DMS53 treated with DMSO at 0.1 percent for 48 hours (cell line): ENCODE measurements at regions not wholly inside any gene's neighbourhood (a gene's known extent, or its start where the extent isn't known, plus 50 kb on each side); places are given as distances from the start of the nearest gene placed in this dataset.
"Not testable (repeated sequence)": the region's sequence is repeated elsewhere in the genome, so short reads cannot be mapped to it uniquely, and the experiment has no call there.

Experiments
- DNase-seq: peaks from one replicate; lab custom pipeline; 2025; ENCODE audit not compliant: unreplicated experiment; lab: John Stamatoyannopoulos, UW

DNA sequence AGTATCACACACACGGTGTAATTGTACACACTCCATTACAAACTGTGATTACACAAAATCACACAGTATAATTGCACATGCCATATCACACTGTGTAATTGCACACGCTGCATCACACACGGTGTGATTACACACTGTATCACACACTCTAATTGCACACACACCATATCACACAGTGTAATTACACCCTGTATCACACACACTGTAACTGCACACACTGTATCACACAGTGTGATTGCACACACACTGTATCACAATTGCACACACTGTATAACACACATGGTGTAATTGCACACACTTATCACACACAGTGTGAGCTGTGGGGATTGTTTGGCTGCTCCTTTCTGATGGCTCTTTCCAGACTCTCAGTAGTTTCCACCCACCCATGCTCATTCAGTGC, 162.6 kb upstream of the SGCG start:
- no peak for DNase-seq

- DNase-seq, result peak; percentile 77
Measured at GRCh38 chr13:23020246-23020843, 160.4 kb upstream of the SGCG start.

DNA sequence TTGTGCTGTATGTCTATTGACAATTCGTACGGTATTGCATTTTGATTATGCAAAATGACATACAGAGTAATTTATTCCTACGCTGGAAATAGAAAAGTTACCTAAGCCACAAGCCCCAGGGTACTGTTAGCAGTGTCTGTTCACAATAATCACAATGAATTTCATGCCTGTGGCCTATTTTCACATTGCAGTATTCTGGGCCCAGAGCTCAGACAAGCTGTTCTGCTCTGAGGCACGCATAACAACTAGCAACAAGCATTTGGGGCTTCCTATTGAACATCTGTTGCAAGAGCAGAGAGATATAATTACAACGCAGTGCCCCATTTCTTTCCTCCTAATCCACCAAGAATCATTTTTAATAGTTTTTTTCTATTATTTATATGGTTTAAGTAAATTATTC, 158.9 kb upstream of the SGCG start:
- no peak for DNase-seq

- no peak for DNase-seq
Measured at GRCh38 chr13:23022704-23023103, 158.1 kb upstream of the SGCG start.

DNA sequence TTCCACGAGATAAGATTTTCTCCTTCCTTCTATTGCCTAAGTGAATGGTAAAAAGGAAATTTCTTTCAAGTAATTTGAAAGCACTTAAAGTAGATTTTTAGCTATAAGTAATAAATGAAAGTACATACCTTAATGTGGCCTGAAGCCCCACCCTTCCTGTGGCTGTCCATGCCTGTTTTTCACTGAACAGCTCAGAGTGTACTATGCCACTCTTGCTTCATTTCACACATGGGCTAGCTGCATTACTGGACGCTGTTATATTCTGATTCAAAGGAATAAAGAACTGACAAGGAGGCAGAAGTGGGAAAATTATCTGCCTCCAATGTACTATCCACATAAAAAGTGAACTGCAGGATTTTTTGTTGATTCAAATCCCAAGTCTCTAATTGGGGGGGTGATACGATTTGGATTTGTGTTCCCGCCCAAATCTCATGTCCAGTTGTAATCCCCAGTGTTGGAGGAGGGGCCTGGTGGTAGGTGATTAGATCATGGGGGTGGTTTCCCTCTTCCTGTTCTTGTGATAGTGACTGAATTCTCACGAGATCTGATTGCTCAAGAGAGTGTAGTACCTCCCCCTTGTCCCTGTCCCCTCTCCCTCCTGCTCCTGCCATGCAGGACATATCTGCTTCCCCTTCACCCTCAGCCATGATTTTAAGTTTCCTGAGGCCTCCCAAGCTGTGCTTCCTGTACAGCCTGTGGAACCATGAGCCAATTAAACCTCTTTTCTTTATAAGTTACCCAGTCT, 154.7 kb upstream of the SGCG start:
- no peak for DNase-seq

DNA sequence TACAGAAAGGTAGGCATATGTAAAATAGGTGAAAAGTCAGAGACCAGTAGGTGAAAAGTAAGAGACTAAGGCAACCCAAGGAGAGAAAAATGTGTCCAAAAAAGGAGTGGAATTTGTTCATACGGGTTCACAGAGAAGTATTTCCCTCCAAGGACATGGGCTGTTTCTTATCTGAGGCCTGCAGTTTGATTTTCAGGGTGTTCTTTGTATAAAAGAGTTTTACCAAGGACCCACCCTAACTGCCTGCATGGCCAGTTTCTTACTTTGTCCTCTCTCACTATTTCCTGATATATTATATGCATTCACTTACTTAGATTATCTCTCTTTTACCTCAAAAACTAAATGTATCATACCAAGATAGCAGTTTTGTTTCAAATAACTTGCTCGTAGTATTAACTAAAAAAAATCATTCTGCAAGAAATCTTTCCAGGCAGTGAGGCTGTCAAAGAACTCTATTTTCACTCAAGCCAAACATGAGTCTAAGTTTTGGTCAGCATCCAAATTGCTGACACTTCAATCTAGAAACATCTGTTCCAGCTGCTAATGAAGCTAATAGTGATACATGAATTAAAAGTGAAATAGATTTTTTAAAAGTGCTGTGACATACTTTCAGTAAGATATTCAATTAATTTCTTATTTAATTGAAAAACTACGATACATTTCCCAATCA, 141.4 kb upstream of the SGCG start:
- no peak for DNase-seq

- DNase-seq, result no peak
Measured at GRCh38 chr13:23042181-23042580, 138.6 kb upstream of the SGCG start.

DNA sequence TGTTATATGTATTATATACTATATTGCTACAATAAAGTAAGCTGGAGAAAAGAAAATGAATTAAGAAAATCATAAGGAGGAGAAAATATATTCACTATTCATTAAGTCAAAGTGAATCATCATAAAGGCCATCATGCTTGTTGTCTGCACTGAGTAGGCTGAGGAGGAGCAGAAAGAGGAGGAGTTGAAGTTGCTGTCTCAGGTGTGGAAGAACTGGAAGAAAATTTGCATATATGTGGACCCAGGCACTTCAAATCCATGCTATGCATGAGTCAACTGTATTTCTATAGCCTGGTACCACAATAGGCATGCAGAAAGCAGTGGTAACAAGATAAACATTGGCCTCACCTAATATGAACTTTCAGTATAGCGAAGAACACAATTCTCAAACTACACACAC, 135.9 kb upstream of the SGCG start:
- DNase-seq, result peak; percentile 36

GRCh38 chr13:23050126-23050525, 130.7 kb upstream of the SGCG start:
- DNase-seq, result peak; percentile 9

DNA sequence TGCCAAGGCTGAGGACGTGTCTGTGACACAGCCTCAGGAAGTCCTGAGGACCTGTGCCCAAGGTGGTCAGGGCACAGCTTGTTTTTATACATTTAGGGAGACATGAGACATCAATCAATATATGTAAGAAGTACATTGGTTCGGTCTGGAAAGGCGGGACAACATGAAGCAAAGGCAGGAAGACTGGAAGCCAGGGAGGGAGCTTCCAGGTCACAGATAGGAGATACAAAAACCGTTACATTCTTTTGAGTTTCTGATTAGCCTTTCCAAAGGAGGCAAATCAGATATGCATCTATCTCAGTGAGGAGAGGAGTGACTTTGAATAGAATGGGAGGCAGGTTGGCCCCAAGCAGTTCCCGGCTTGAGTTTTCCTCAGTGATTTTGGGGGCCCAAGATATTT, 127.1 kb upstream of the SGCG start:
- DNase-seq, result not testable (repeated sequence)

DNA sequence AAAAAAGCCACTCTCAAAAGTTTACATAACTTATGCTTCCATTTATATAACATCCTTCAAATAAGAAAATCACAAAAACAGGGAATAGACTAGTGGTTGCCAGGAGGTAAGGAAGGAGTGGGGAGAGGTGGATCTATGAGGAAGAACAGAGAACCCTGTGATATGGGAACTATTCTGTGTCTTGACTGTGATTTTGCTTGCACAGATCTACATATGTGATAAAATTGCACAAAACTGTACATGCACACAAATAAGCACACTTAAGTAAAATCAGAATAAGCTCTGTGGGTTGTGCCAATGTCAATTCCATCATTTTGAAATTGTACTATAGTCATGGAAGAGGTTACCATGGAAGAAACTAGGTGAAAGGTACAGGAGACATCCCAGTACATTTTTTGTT, 121.6 kb upstream of the SGCG start:
- no peak for DNase-seq

DNA sequence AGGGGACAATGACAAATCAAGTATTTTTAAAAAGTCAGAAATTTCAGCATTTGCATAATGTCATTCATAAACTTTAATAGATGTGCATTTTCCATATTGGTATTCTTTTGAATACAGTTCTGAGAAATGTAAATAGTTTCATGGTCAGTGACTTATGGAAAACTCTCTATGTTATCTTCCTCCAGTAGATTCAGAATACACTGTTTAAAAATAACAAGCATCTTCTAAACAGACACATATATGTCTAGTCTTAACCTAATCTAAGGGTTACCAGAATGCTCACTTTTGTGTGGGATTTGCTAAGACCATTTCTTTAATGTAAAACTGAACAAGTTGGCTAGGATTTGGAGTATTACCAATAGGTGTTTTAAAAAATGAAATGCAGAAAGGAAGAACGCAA, 119.8 kb upstream of the SGCG start:
- DNase-seq, result no peak

- DNase-seq, result no peak
Measured at GRCh38 chr13:23067129-23067528, 113.7 kb upstream of the SGCG start.

DNA sequence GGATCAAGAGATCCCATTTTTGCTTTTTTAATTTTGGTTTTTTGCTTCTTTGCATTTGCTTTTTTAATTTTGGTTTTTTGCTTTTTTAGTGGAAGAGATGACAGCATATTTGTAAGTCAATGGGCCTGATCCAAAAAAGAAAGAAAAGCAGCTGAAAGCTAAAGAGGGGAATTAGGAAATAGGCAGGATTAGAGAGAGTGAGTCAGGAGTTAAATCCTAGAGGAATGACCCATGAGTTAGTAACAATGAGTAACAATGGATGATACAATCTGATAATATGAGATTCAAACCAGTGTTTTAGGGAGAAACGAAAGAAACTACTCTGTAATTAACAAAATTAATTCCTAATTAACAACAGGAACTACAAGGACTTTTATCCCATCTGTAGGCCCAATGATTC, 111.2 kb upstream of the SGCG start:
- DNase-seq, result no peak

DNA sequence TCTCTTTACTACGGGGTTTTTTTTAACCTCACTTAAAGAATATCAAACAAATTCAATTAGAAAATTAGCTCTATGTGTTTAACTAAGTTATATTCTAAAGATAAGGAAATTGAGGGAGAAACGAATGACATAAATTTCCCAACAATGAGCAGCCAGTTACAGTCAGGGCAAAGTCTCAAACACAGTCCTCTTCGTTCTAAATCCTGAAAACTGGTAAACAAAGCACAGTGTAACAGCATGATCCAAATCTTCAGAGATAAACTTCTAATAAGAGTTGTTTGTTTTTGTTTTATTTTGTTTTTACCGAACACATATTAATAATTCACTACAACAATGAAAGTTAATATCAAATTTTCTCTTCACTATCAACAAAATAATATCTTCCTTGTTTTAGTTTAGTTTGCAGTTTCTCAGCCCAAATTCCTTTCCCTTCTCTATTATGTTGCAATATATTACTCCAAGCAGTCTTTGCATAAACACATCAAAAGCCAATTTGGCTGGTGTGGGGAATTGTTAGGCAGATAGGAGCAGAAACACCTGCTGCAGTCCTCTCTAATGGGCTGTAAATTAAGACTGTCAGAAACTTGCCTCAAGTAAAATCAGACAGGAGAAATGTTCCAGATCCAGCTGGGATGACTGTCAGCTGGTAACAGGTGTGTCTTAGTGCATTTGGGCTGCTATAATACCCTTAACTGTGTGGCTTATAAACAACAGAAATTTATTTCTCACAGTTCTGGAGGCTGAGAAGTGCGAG, 106.5 kb upstream of the SGCG start:
- no peak for DNase-seq

- no peak for DNase-seq
Measured at GRCh38 chr13:23081220-23081619, 99.6 kb upstream of the SGCG start.

DNA sequence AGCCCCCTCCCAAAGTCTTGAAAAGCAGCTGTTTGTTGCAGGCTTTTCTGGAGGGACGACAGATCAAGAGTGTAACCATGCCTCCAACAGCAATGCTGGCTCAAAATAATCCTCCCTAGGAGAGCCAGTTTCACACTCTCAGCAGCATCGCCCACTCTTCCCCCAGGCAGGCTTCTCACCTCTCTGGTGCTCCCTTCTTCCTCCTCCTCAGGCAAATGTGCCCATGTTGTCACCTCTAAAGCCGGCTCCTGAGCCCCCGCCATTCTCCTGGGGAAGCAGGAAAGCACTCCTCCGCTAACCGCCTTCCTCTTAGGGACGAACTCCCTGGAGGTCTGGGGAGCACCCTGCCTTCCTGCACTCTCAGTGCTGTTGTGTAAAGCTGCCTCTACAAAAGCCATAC, 98.9 kb upstream of the SGCG start:
- DNase-seq, result no peak

GRCh38 chr13:23086968-23087623, 93.7 kb upstream of the SGCG start:
- no peak for DNase-seq

DNA sequence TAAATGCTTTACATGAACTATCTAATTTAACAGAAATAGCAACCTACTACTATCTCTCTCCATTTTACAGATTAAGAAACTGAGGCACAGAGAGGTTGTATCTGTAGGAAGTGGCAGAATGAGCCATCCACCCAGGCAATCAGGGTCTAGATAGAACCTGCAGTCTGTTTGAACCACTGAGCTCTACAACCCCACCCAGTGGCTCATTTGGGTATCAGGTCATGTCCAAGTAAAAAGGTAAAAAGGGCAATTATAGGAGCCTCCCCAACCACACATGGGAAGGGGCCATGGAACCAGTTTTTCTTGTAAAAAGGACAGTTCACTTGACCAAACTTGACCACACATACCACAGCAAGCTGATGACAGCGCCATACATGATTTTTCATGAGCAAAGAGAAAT, 92.9 kb upstream of the SGCG start:
- DNase-seq, result peak; percentile 67

- DNase-seq, result no peak
Measured at GRCh38 chr13:23098161-23098907, 82.4 kb upstream of the SGCG start.

- DNase-seq, result no peak
Measured at GRCh38 chr13:23105051-23105450, 75.7 kb upstream of the SGCG start.
